COLO668 (cell line): ENCODE measurements at regions not wholly inside any gene's neighbourhood (a gene's known extent, or its start where the extent isn't known, plus 50 kb on each side); places are given as distances from the start of the nearest gene placed in this dataset.

Experiments used
- DNase-seq: peaks from one replicate; lab custom pipeline; 2025; ENCODE audit not compliant: unreplicated experiment; lab: John Stamatoyannopoulos, UW

- no peak for DNase-seq
Measured at GRCh38 chr5:159638954-159639559, 277.2 kb upstream of the ADRA1B start.

GRCh38 chr5:159639590-159639989, 276.7 kb upstream of the ADRA1B start:
- no peak for DNase-seq

- DNase-seq = no peak
Measured at GRCh38 chr5:159640446-159640845, 275.8 kb upstream of the ADRA1B start.

- DNase-seq = no peak
Measured at GRCh38 chr5:159640921-159641320, 275.4 kb upstream of the ADRA1B start.

- DNase-seq = no peak
Measured at GRCh38 chr5:159641371-159642039, 274.8 kb upstream of the ADRA1B start.

- DNase-seq = no peak
Measured at GRCh38 chr5:159642379-159642778, 273.9 kb upstream of the ADRA1B start.

- no peak for DNase-seq
Measured at GRCh38 chr5:159644053-159644452, 272.2 kb upstream of the ADRA1B start.

- DNase-seq = no peak
Measured at GRCh38 chr5:159645179-159645846, 271.0 kb upstream of the ADRA1B start.

- no peak for DNase-seq
Measured at GRCh38 chr5:159650803-159651202, 265.5 kb upstream of the ADRA1B start.

- no peak for DNase-seq
Measured at GRCh38 chr5:159655757-159656409, 260.4 kb upstream of the ADRA1B start.

- no peak for DNase-seq
Measured at GRCh38 chr5:159657298-159657697, 259.0 kb upstream of the ADRA1B start.

GRCh38 chr5:159657771-159658170, 258.5 kb upstream of the ADRA1B start:
- no peak for DNase-seq

GRCh38 chr5:159658266-159658925, 257.9 kb upstream of the ADRA1B start:
- DNase-seq = no peak

- no peak for DNase-seq
Measured at GRCh38 chr5:159660401-159660800, 255.9 kb upstream of the ADRA1B start.

GRCh38 chr5:159663986-159664385, 252.3 kb upstream of the ADRA1B start:
- no peak for DNase-seq

GRCh38 chr5:159667286-159667685, 249.0 kb upstream of the ADRA1B start:
- no peak for DNase-seq

GRCh38 chr5:159668556-159668955, 247.7 kb upstream of the ADRA1B start:
- DNase-seq = no peak

GRCh38 chr5:159669559-159669958, 246.7 kb upstream of the ADRA1B start:
- DNase-seq = no peak

- DNase-seq = no peak
Measured at GRCh38 chr5:159671886-159672285, 244.4 kb upstream of the ADRA1B start.

GRCh38 chr5:159673538-159673937, 242.7 kb upstream of the ADRA1B start:
- DNase-seq = no peak

GRCh38 chr5:159678657-159679392, 237.5 kb upstream of the ADRA1B start:
- no peak for DNase-seq
